Chondrocyte (in vitro differentiated cells): ENCODE measurements at regions not wholly inside any gene's neighbourhood (a gene's known extent, or its start where the extent isn't known, plus 50 kb on each side); places are given as distances from the start of the nearest gene placed in this dataset.
A peak's percentile ranks its signal among the peaks of the same experiment; 100 is the strongest.

Source experiments
- DNase-seq: peaks from one replicate; pipeline ENCODE4 v3.0.0; 2021; ENCODE audit warnings: mixed read lengths, low spot score
- H3K27ac Mint-ChIP-seq: one replicate; pipeline ENCODE4 v1.8.0; 2021; ENCODE audit warnings: mild to moderate bottlenecking, moderate library complexity, mixed read lengths; ENCODE audit not compliant: unreplicated experiment
- H3K27me3 Mint-ChIP-seq: 2 replicates; pipeline ENCODE4 v1.8.0; 2021; ENCODE audit warnings: low read depth, mixed read lengths
- H3K36me3 Mint-ChIP-seq: 2 replicates; pipeline ENCODE4 v1.8.0; 2021; ENCODE audit warnings: low read depth, mixed read lengths
- H3K4me1 Mint-ChIP-seq: 2 replicates; pipeline ENCODE4 v1.8.0; 2021; ENCODE audit warnings: low read depth, mild to moderate bottlenecking, mixed read lengths
- H3K4me3 Mint-ChIP-seq: one replicate; pipeline ENCODE4 v1.8.0; 2021; ENCODE audit warnings: mild to moderate bottlenecking, moderate library complexity, mixed read lengths; ENCODE audit not compliant: unreplicated experiment
- H3K9me3 Mint-ChIP-seq: 2 replicates; pipeline ENCODE4 v1.8.0; 2021; ENCODE audit warnings: low read depth, mixed read lengths
- CTCF ChIP-seq: fragments of 200-600 bp; sonication (generic); IDR thresholded peaks from 2 replicates; pipeline ENCODE4 v1.5.0; 2021; ENCODE audit warnings: antibody characterized with exemption, mild to moderate bottlenecking, moderate library complexity

DNA sequence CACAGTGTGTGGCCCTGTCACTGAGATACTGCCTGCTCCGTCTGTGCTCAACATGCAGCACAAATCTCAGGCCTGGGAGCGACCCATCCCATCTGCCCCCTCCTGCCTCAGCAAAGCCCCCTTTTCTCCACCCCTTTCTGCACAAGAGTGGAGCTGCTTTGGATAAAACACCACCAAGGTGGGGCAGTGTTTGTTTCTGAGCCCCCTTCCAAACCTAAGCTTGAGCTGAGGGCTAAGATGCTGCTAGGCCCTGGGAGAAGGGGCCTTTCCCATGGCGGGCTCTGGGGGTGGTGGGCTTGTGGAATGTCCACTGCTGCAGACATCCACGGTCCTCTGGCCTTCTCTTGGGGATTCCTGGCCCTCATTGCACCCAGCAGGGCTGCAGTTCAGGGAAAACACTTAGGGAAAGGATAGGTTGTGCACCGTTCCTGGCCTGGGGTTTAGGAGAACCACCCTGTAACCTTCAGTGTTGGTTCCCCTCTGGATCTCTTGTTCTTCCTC is 594.1 kb downstream of the TBC1D22A start:
- no peak for TF ChIP-seq CTCF
- Mint-ChIP-seq H3K27me3 (peaks cover 1% of the 10 kb centered on the region), H3K27ac (no peak overlapping the region), H3K9me3 (peaks cover 20% of the 10 kb centered on the region), H3K4me3 (no peak overlapping the region), H3K4me1 (no peaks in the 10 kb centered on the region), H3K36me3 (no peaks in the 10 kb centered on the region)
- DNase-seq, result no peak

GRCh38 chr22:47355776-47356510 is 593.5 kb downstream of the TBC1D22A start:
- no peak for DNase-seq
- Mint-ChIP-seq H3K36me3 (no peaks in the 10 kb centered on the region), H3K9me3 (peaks cover 18% of the 10 kb centered on the region), H3K4me3 (no peak overlapping the region), H3K27me3 (peaks cover 1% of the 10 kb centered on the region), H3K27ac (no peak overlapping the region), H3K4me1 (no peaks in the 10 kb centered on the region)
- no peak for TF ChIP-seq CTCF

DNA sequence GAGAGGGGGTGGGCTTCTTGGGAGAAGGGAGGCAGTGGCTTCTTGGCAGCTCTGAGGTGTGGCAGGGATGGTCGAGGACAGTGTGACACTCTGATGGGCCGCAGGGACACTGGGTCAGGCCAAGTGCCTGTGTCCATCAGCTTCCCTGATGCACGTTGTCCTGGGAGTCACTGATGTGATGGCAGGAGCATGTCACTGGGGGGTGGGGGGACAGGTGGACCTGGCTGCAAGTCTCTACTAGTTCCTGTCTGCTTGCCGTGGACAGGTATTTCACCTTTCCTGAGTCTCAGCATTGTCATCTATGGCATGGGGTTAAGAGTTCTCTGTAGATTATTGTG is 592.9 kb downstream of the TBC1D22A start:
- TF ChIP-seq CTCF, result no peak
- H3K27ac Mint-ChIP-seq, result no peak overlapping the region
- no peak for DNase-seq
- no peak overlapping the region for H3K4me3 Mint-ChIP-seq
- H3K9me3 Mint-ChIP-seq, result peaks cover 19% of the 10 kb centered on the region
- H3K4me1 Mint-ChIP-seq, result no peaks in the 10 kb centered on the region
- H3K27me3 Mint-ChIP-seq, result peaks cover 1% of the 10 kb centered on the region
- H3K36me3 Mint-ChIP-seq, result no peaks in the 10 kb centered on the region

DNA sequence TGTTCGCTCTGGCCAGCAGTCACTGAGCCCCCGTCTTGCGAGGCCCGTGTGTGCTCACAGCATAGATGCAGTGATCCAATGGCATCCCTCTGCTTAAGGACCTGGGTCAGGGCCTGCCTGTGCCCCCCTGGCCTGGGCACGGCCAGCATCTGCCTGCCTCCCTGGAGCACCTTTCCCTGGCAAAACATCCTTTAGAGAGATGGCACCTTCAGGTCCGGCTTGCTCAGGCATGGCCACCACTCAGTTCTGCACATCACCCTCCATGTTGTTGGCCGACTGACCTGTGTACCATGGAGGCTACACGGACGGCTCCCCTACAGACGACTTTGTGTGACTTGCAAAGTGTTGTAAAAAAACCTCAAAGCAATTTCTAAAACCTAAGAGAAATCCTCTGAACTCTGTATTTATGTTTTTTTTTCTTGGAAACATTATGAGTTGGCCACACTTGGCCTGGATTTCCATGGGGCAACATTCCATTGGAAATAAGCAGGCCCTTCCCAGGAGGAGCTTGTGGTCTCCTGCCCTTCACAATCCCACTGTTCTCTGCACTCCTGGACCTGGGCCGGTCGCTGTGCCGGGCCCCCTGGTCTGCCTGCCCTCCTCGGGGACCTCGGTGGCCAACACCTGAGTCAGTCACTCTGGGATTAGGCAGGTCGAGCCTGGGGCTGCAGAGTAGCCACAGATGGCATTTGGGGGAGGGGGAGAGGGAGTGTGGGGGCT is 592.4 kb downstream of the TBC1D22A start:
- no peak overlapping the region for H3K4me3 Mint-ChIP-seq
- peaks cover 2% of the 10 kb centered on the region for H3K27me3 Mint-ChIP-seq
- H3K27ac Mint-ChIP-seq, result no peak overlapping the region
- peak; percentile 55 for DNase-seq
- no peaks in the 10 kb centered on the region for H3K36me3 Mint-ChIP-seq
- TF ChIP-seq CTCF, result no peak
- peaks cover 24% of the 10 kb centered on the region for H3K9me3 Mint-ChIP-seq
- H3K4me1 Mint-ChIP-seq, result no peaks in the 10 kb centered on the region

DNA sequence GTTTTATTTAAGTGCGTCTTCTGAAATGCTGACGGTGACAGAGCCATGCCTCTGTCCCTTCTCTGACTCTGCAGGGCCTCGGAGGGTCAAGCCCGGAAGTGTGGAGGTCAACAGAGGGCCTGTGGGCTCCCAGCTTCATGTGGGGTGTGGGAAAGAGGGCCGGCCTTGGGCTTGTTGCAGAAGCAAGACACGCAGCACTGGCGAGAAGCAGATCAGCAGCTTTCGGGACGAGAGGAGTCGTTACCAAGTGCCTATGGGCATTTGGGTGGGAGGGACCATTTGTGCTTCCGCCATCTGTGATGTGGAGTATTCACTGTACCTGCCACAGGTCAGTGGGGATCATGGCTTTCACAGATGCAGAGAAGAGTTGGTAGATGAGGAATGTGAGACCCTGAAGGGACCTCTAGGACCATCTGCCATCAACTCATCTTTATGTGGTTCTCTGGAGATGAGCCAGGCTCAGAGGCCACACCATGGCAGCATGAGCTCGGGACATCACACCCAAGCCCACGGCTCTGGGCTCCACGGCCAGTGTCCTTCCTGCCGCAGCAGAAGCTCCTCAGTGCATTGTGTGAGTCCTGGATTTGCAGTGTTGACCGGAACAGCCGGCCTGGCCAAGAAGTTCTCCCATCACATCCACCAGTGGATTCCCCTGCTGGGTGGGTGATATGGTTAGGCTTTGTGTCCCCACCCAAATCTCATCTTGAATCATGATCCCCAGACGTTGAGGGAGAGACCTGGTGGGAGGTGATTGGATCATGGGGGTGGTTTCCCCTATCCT is 590.7 kb downstream of the TBC1D22A start:
- Mint-ChIP-seq H3K9me3 (peaks cover 28% of the 10 kb centered on the region), H3K4me3 (no peak overlapping the region), H3K27me3 (peaks cover 4% of the 10 kb centered on the region), H3K27ac (no peak overlapping the region), H3K4me1 (no peaks in the 10 kb centered on the region), H3K36me3 (no peaks in the 10 kb centered on the region)
- TF ChIP-seq CTCF, result no peak
- no peak for DNase-seq
